WTC11 (cell line): ENCODE measurements at regions not wholly inside any gene's neighbourhood (a gene's known extent, or its start where the extent isn't known, plus 50 kb on each side); places are given as distances from the start of the nearest gene placed in this dataset.

Experiments
- AFF4 ChIP-seq: sonication (generic); formaldehyde crosslinking; IDR thresholded peaks from 2 replicates; pipeline ENCODE4 v1.8.1; 2023; ENCODE audit warnings: mild to moderate bottlenecking, missing genetic modification reagents, borderline replicate concordance
- MYBL2 ChIP-seq: sonication (generic); formaldehyde crosslinking; IDR thresholded peaks from 2 replicates; pipeline ENCODE4 v1.8.1; 2023; ENCODE audit warnings: mild to moderate bottlenecking, moderate library complexity, missing genetic modification reagents
- NFATC4 ChIP-seq: fragments of 250-450 bp; sonication (Bioruptor Pico); IDR thresholded peaks from 2 replicates; pipeline ENCODE4 v1.9.0; 2021; ENCODE audit warnings: mild to moderate bottlenecking
- SP1 ChIP-seq: sonication (generic); formaldehyde crosslinking; conservative IDR thresholded peaks from 2 replicates; pipeline ENCODE4 v1.8.1; 2022; ENCODE audit warnings: missing genetic modification reagents
- TEAD4 ChIP-seq: sonication (generic); formaldehyde crosslinking; IDR thresholded peaks from 2 replicates; pipeline ENCODE4 v1.8.0; 2022; ENCODE audit warnings: mild to moderate bottlenecking, missing genetic modification reagents
- TF ChIP-seq, protein P1 (sequence below): sonication (generic); formaldehyde crosslinking; IDR thresholded peaks from 2 replicates; pipeline ENCODE4 v1.8.0; 2022; ENCODE audit warnings: mild to moderate bottlenecking, missing genetic modification reagents
- TF ChIP-seq, protein P2 (sequence below): fragments of 200-600 bp; IDR thresholded peaks from 2 replicates; pipeline ENCODE4 v1.8.0; 2022; ENCODE audit warnings: antibody characterized with exemption
- TF ChIP-seq, protein P3 (sequence below): sonication (generic); formaldehyde crosslinking; IDR thresholded peaks from 2 replicates; pipeline ENCODE4 v1.8.1; 2022; ENCODE audit warnings: missing genetic modification reagents, borderline replicate concordance

- TF ChIP-seq, protein P1, sequence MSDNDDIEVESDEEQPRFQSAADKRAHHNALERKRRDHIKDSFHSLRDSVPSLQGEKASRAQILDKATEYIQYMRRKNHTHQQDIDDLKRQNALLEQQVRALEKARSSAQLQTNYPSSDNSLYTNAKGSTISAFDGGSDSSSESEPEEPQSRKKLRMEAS = no peak
- TF ChIP-seq, protein P2, sequence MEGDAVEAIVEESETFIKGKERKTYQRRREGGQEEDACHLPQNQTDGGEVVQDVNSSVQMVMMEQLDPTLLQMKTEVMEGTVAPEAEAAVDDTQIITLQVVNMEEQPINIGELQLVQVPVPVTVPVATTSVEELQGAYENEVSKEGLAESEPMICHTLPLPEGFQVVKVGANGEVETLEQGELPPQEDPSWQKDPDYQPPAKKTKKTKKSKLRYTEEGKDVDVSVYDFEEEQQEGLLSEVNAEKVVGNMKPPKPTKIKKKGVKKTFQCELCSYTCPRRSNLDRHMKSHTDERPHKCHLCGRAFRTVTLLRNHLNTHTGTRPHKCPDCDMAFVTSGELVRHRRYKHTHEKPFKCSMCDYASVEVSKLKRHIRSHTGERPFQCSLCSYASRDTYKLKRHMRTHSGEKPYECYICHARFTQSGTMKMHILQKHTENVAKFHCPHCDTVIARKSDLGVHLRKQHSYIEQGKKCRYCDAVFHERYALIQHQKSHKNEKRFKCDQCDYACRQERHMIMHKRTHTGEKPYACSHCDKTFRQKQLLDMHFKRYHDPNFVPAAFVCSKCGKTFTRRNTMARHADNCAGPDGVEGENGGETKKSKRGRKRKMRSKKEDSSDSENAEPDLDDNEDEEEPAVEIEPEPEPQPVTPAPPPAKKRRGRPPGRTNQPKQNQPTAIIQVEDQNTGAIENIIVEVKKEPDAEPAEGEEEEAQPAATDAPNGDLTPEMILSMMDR = no peak
- TF ChIP-seq NFATC4 (CRISPR knock-in tag) (no peak), SP1 (CRISPR knock-in tag) (no peak), TEAD4 (CRISPR knock-in tag) (no peak), MYBL2 (CRISPR knock-in tag) (no peak), AFF4 (CRISPR knock-in tag) (no peak)
- TF ChIP-seq, protein P3, sequence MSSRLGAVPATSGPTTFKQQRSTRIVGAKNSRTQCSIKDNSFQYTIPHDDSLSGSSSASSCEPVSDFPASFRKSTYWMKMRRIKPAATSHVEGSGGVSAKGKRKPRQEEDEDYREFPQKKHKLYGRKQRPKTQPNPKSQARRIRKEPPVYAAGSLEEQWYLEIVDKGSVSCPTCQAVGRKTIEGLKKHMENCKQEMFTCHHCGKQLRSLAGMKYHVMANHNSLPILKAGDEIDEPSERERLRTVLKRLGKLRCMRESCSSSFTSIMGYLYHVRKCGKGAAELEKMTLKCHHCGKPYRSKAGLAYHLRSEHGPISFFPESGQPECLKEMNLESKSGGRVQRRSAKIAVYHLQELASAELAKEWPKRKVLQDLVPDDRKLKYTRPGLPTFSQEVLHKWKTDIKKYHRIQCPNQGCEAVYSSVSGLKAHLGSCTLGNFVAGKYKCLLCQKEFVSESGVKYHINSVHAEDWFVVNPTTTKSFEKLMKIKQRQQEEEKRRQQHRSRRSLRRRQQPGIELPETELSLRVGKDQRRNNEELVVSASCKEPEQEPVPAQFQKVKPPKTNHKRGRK (CRISPR knock-in tag) = no peak
These were observed 252.6 kb downstream of the ACTL7B start for GRCh38 chr9:108603141-108603540.
